ENCODE measurements at regions not wholly inside any gene's neighbourhood (a gene's known extent, or its start where the extent isn't known, plus 50 kb on each side); places are given as distances from the start of the nearest gene placed in this dataset.

GRCh38 chr4:163758032-163758431 is 263.5 kb downstream of the TMA16 start:
- Histone ChIP-seq H3K27me3 (replicated peaks; ENCODE audit: insufficient read depth) (no peaks in the 10 kb centered on the region), H3K9me3 (no peaks in the 10 kb centered on the region), H3K27ac (no peak overlapping the region), H3K36me3 (no peaks in the 10 kb centered on the region), H3K4me3 (no peak overlapping the region), H3K4me1 (ENCODE audit: control insufficient read depth in 1 of 2, low read depth in 2 of 2) (no peaks in the 10 kb centered on the region)
- TF ChIP-seq CTCF (IDR thresholded peaks at IDR 0.05): no peak
- DNase-seq (ENCODE audit: low spot score) (no peak), ATAC-seq (ENCODE audit: insufficient number of reproducible peaks, low FRiP score, low read depth) (no peak)

GRCh38 chr4:163762741-163763140 is 268.3 kb downstream of the TMA16 start:
- H3K4me3 ChIP-seq: no peak overlapping the region
- no peak for ATAC-seq (ENCODE audit: insufficient number of reproducible peaks, low FRiP score, low read depth)
- TF ChIP-seq CTCF (IDR thresholded peaks at IDR 0.05): no peak
- H3K27me3 ChIP-seq (replicated peaks; ENCODE audit: insufficient read depth): no peaks in the 10 kb centered on the region
- H3K27ac ChIP-seq: no peak overlapping the region
- no peaks in the 10 kb centered on the region for H3K9me3 ChIP-seq
- no peak for DNase-seq (ENCODE audit: low spot score)
- no peaks in the 10 kb centered on the region for H3K4me1 ChIP-seq (ENCODE audit: control insufficient read depth in 1 of 2, low read depth in 2 of 2)
- H3K36me3 ChIP-seq: no peaks in the 10 kb centered on the region

GRCh38 chr4:163764569-163764968 is 270.1 kb downstream of the TMA16 start:
- Histone ChIP-seq H3K27ac (no peak overlapping the region), H3K9me3 (no peaks in the 10 kb centered on the region), H3K4me3 (no peak overlapping the region), H3K27me3 (replicated peaks; ENCODE audit: insufficient read depth) (no peaks in the 10 kb centered on the region), H3K36me3 (no peaks in the 10 kb centered on the region), H3K4me1 (ENCODE audit: control insufficient read depth in 1 of 2, low read depth in 2 of 2) (no peaks in the 10 kb centered on the region)
- ATAC-seq (ENCODE audit: insufficient number of reproducible peaks, low FRiP score, low read depth): no peak
- no peak for TF ChIP-seq CTCF (IDR thresholded peaks at IDR 0.05)
- no peak for DNase-seq (ENCODE audit: low spot score)

GRCh38 chr4:163768014-163768413 is 273.5 kb downstream of the TMA16 start:
- ATAC-seq (ENCODE audit: insufficient number of reproducible peaks, low FRiP score, low read depth): no peak
- no peak for TF ChIP-seq CTCF (IDR thresholded peaks at IDR 0.05)
- Histone ChIP-seq H3K27me3 (replicated peaks; ENCODE audit: insufficient read depth) (no peaks in the 10 kb centered on the region), H3K4me1 (ENCODE audit: control insufficient read depth in 1 of 2, low read depth in 2 of 2) (no peaks in the 10 kb centered on the region), H3K9me3 (no peaks in the 10 kb centered on the region), H3K36me3 (no peaks in the 10 kb centered on the region), H3K4me3 (no peak overlapping the region), H3K27ac (no peak overlapping the region)
- DNase-seq (ENCODE audit: low spot score): no peak

GRCh38 chr4:163772238-163772637 is 277.7 kb downstream of the TMA16 start:
- H3K9me3 ChIP-seq: no peaks in the 10 kb centered on the region
- no peak overlapping the region for H3K4me3 ChIP-seq
- no peak overlapping the region for H3K27ac ChIP-seq
- no peaks in the 10 kb centered on the region for H3K27me3 ChIP-seq (replicated peaks; ENCODE audit: insufficient read depth)
- no peaks in the 10 kb centered on the region for H3K36me3 ChIP-seq
- DNase-seq (ENCODE audit: low spot score) (no peak), ATAC-seq (ENCODE audit: insufficient number of reproducible peaks, low FRiP score, low read depth) (no peak)
- H3K4me1 ChIP-seq (ENCODE audit: control insufficient read depth in 1 of 2, low read depth in 2 of 2): no peaks in the 10 kb centered on the region
- TF ChIP-seq CTCF (IDR thresholded peaks at IDR 0.05): no peak
